T-helper 9 cell (primary cell): ENCODE measurements at regions not wholly inside any gene's neighbourhood (a gene's known extent, or its start where the extent isn't known, plus 50 kb on each side); places are given as distances from the start of the nearest gene placed in this dataset.

Source experiments
- DNase-seq: peaks from one replicate; pipeline ENCODE4 v3.0.0-alpha.2; 2020

DNA sequence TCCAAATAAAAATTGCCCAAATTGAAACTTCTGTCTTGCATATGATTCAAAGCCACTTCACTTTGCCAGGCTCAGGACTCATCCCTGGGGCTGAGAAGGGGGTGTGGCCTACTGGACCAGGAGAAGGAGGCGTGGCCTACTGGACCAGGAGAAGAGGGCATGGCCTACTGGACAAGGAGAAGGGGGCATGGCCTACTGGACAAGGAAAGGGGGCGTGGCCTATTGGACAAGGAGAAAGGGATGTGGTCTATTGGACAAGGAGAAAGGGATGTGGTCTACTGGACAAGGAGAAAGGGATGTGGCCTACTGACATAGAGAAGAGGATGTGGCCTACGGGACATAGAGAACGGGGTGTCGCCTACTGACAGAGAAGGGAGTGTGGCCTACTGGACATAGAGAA is 405.3 kb downstream of the RRAGC start:
- DNase-seq = no peak

DNA sequence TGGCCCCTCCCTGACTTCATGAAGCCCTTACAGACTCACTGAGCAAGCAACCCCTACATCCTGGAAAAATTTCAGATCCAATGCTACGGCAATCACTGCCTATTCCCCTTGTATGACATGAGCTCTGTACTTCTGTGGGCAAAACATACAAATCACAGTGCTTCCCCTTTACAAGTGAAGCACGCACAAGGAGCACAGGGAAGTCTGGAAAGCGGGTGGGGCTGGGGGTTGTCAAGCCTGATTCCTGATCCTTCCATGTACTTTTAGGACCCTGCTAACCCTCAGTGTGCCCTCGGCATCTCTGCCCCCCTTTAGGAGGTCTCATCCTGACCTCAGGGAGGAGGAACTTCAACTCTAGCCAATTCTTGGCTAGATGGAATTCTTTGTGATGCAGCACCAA is 405.7 kb upstream of the POU3F1 start:
- DNase-seq = no peak

DNA sequence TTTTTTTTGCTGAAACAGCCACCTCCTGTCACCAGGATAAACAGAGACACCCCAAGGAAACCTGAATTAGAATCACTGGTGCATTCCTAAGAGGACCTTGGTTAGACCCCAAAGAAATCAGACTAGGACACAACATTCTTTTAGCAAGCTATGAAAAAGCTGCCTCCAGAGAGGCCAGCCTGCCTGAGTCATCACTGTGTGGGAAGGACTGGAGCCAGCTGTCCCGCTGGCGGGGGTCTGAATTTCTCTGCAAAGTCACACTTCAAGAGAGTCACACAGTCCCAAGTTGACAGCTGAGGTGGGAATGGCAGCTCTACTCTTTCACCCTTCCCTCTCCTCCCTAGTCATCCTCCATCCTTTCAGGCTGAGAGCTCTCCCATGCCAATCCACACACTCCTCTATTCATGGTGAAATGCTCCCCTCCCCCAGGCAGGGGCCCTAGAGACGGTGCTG is 405.0 kb upstream of the POU3F1 start:
- DNase-seq = no peak

DNA sequence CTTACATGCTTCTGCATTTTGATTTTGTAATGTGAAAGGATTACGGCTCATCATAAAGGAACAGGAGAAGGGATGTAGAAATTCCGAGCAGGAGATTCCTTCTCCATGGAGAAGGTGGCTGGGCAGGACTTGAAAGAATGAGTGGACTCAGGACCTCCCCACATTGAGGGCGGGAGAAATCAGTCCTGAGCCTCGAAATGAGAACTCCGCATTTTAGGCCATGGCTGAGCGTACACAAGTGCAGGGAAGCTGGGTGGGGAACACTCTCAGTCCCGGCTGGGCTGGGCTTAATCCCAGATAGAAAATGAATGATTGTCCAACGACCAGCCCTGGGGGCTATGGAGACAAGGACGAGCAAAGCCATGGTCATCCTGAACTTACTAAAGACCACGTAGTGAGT is 402.3 kb upstream of the POU3F1 start:
- no peak for DNase-seq

DNA sequence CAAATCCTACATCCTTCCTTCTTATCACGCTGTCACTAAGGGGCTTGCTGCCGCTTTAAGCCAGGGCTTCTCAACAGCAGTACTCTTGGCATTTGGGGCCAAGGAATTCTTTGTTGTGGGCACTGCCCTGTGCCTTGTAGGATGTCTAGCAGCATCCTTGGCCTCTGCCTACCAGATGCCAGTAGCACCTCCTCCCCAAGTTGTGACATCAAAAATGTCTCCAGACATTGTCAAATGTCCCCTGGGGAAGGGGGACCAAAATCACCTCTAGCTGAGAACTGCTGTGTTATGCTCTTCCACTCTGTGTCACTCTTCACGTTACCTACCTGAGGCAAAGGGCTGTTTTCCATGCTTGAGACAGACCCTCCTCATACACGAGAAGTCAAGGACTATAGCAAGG is 400.3 kb upstream of the POU3F1 start:
- no peak for DNase-seq

DNA sequence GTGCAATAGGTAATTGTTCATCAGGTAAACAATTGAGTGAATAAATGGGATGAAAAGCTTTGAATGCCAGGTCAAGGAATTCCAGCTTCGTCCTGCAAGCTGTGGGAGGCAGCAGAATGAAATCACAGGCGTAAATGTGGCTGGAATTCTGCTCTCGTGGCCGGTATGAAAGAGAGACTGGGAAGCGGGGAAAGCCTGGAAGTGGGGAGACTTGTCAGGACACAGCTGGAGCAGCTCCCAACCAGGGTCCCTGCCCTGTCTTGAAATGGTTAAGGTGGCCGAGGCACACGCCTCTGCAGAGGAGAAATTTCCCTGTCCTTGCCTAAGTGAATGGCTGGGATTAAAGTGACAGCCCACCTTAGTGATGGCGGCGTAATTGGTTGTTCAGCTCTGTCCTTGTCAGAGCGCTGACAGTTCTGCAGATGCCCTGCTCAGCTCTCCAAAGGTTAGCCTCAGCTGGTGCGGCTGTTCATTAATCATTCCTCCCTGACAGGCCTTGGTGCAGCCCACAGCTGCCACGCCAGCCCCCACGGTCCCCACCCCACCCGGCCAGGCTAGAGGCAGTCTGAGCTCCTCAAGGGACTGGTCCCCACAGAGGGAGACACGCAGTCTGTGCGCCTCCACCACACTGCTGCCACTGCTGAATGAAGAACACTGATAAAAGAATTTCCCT is 398.3 kb upstream of the POU3F1 start:
- no peak for DNase-seq

DNA sequence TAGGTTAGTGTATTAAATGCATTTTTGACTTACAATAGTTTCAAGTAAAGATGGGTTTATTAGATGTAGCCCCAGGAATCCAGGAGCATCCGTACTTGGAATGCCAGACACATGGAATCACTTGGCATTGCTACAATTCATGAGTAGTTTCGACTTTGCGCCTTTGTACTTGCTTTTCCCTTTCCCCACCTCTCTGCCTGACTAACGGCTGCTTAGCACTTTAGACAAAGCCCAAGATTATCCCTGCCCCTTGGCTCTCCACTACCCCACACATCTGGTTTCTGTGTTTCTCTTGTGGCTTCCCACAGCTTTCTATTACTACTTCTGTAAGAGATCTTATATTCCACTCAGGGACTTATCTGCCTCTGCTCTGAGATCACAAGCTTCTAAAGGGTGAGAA is 397.7 kb upstream of the POU3F1 start:
- no peak for DNase-seq

DNA sequence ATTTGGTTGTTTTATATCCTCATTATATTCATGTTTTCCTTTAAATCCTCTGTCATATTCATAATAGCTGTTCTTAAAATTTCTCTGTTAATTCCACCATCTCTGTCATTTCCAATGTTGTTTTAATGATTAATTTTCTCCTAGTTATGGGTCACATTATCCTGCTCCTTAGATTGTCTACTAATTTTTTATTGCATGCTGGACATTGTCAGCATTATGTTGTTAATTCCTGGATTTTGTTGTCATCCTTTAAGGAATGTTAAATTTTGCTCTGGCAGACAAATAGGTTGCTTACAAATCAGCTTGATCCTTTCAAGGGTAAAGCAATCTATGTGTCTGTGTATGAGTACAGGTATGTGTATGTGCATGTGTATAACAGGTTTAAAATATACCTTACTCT is 393.8 kb upstream of the POU3F1 start:
- no peak for DNase-seq

DNA sequence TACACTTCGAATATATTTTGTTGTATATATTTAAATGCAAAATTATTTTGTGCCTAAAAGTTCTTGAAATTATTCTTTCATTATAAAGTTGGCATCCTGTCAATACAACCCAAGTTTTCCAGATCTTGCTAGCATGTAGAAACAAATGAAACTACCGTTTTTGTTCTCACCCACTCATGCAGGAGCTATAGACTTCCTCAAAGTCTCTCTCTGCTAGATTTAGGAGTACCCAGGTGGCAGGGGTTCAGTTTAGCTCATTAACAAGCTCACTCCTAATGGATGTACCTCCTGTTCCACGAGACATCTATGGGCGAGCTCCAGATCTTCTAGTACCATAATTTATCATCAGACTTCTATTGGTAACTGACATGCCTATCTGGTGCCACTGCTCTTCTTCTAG is 390.2 kb upstream of the POU3F1 start:
- DNase-seq = no peak

DNA sequence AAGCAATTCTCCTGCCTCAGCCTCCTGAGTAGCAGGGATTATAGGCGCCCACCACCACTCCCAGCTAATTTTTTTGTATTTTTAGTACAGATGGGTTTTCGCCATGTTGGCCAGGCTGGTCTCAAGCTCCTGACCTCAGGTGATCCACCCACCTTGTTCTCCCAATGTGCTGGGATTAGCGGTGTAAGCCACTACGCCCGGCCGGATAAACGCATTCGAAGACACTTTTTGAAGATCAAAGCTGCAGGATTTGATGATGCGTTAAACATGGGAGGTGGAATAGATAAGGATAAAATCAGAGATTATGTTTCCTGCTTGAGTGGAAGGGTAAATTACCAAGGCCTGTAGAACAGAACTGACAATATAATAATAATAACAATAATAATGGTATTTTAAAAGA is 389.4 kb upstream of the POU3F1 start:
- DNase-seq = no peak

DNA sequence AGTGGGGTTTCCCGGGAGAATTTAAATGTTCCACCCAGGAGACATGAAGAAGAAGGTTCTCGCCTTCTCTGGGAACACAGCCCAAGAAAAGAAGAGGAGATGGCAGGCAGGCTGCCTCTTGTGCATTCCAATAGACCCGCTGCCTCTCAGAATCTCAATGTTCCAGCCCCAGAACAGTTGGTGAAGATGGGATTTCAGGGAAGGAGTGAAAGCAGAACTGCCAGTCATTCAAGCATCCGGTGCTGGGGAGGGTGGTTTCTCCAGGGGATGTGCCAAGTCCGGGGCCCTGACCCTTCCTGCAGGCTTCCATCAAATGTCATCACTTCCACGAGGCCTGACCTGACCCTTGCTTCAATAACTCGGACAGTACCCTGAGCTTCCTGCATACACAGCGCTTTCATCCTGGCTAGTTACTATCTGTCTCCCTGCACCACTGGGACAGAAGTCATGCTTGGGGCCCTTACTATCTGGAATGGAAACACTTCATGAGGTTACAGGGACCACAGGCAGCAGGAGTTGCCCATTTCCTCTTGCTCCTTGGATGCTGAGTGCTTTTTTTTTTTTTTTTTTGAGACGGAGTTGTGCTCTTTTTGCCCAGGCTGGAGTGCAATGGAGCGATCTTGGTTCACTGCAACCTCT is 386.6 kb upstream of the POU3F1 start:
- no peak for DNase-seq

DNA sequence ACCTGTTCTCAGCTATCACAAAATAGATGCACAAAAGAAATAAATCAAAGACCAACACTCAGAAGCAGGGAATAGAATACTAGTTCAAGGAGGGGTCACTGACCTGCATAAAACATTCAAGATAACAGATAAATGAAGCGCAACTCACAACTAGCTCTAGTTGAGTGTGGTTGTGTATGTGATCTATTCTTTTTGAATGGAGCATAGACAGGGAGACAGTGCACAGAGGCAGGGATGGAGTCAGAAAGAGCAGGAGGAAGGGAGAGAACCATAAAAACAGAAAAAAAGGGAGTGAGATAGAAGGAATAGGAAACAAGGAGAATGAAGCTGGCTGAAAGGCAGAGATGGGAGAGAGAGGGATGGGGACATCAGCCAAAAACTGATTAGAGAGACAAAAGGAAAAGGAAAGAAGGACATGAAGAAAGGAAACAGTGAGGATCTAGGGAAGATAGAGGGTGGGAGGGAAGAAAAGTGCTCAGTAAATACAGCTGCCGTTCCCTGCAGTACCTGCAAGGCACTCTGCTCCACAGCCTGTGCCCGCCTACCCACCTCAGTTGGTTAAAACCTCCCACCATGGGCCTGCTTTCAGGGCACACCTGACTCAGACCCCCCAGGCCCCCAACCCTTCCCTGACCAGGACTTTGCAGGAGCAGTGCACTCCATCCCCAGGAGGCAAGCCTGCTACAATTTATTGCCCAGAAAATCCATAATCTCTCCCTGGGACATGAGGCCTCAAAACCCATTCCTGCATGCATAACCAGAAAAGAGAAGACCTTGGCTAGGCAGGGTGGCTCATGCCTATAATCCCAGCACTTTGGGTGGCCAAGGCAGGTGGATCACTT is 385.2 kb upstream of the POU3F1 start:
- DNase-seq = no peak

DNA sequence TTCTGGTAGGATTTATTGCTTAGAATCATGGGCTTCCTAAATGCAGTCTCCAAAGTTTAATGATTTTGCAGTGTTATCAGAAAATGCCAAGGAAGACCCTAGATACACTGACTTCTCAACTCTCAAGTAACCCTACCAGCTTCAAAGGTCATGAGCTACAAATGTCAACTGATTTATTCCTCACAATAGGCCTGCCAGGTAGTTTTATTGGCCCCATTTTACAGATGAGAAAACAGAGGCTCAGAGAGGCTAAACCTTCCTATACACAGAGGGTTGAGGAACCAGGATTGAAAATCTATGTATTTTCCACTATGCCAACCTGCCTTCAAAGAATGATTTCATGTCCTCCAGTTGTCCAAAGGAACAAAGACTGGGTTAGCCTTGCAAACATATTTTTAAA is 384.4 kb upstream of the POU3F1 start:
- no peak for DNase-seq

DNA sequence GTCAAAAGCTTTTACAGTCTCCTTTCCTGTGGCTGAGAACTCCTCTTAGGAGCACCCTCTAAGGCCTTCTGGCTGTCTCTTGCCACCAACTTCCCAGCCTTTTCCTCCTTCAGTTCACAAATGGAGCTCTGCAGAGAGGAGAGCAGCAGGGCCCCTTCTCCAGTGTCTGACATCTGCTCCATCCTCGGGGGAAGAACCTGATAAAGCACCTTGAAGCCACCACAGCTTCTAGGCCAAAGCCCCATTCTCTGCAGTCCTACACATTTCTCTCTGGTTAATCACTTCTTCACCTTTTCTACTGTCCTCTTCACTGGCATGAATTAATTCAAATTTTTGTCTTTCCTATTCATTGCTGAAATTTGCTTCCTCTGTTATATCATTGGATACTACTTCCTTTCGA is 378.1 kb upstream of the POU3F1 start:
- no peak for DNase-seq

DNA sequence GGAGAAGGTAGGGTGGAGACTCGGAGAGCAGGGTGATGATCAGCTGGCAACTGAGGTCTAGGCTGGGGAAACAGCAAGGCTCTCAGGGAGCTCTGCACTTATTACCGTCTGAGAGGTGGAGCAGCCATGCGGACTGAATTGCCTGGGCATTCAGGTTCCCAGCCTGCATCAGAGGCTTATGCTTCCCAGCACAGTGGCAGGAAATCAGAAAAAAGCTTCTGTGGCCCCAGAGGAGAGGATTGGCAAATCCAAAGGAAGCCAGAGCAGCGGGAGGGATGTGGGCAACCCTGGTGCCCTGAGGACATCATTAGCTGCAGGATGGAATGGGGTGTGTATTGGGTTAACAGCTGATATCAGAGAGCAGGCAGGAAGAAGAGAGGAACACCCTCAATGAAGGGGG is 374.1 kb upstream of the POU3F1 start:
- no peak for DNase-seq

DNA sequence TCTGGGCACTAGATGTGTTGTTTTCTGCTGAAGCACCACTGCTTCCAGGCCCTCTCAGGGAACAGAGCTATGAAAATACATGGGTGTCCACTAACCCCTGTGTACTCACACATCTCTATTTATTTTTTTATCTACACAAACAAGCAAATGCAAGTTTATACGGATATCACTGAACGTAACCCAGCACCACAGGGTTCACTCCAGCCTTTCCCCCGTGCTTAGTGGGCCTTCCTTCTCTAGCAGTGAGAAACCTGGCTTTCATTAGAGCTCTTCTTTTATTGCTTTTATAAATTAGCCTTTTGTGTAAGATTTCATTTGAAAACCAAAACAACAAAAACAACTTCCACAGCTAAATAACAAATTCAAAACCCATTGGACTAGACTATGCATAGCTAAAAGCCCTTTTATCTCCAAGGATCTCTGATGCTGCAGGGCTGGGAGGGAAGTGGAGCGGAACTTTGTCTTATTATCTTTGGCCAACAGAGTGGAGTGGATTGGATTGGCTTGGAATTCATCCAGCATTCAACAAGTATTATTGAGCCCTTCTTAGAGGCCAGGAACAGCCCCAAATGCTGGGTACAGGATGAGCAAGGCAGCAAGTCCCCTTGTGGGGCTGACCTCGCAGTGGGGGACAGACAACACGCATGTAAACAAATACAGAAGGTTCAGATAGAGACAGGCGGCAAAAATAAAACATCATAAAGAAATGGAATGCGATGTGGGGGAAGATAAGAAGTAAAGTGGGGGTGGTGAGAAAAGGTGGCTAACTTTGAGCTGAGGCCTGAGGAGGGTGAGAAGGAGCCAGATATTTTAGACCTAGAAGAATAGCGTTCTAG is 371.8 kb upstream of the POU3F1 start:
- no peak for DNase-seq

DNA sequence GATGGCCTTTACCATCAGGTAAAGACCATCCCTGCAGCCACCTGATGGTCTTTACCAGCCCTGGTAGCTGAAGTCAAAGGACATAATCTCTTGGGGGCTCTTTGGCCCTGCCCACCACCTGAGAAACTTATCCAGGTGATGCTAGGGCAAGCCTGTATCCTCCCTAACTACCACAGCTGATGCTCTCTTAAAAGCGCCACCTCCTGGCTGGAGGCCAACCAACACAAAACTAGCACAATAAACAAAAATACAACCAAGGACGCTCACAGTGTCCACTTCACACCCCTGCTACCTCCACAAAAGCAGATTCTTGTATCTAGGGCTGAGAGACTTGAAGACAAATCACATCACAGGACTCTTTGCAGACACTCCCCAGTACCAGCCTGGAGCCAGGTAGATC is 357.1 kb upstream of the POU3F1 start:
- no peak for DNase-seq

DNA sequence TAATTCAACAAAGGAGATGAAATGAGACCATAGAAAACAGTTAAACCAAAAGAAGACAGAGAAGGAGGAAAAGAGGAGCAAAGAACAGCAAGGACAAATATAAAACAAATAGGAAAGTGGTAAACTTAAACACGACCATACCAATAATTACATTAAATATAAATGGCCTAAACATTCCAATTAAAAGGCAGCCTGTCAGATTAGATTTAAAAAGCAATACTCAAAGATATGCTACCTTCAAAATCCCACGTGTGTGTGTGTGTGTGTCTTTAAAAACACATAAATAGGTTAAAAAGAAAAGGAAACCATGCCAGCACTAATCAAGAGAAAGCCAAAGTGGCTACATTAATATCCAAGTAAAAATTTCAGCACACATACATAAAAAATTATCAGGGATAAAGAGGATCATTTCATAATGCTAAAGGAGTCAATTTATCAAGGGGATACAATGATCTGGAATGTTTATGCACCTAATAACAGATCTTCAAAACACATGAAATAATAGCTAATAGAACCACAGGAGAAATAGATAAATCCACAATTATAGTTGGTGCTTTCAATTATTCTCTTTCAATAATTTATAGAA is 355.7 kb upstream of the POU3F1 start:
- DNase-seq = no peak

DNA sequence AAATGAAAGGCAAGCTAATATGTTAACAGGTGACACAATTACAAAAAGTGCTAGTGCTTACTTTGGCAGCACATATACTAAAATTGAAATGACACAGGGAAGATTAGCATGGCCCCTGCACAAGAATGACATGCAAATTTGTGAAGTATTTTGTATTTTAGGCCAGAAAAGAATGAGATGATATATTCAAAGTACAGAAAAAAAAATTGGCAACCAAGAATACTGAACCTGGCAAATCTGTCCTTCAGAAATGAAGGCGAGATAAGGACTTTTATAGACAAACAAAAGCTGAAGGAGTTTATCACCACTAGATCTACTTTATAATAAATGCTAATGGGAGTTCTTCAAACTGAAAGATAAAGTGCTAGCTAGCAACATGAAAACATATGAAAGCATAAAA is 350.0 kb upstream of the POU3F1 start:
- DNase-seq = no peak

DNA sequence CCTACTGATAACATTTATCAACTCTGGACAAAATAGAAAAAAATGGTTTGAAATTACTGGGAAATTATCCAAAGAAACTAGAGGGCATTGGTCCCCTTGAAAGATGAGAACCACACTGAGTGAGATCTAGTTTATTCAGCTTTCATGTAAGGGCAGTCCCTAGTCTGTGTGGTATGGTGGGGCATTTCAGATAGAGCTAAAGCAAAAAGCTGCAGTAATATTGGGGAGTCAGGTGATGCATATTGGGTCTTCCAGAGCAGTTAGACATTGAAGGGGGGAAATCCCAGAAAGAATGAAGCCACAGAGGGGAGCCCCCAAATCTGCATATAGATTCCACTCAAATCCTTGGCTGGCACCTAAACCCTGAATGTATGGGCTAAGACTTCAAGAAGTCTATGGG is 347.7 kb upstream of the POU3F1 start:
- DNase-seq = no peak

DNA sequence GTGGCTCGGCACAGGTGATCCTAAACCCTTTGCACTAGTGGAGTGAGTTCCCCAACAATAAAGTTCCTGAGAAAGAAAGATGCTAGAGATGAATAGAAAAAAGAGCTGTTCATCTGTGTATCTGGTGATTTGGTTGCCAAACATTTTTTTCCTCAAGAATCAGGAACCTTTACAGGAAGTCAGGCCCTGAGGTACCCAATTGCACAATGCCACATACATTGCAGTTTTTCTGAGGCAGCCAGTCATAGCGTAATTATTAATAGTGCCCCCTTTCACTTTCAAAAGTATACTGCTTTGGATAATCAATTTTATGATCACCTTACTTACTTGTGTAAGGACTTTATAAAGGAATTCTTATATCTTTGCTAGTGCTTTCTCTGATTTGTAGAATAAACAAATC is 346.3 kb upstream of the POU3F1 start:
- no peak for DNase-seq

DNA sequence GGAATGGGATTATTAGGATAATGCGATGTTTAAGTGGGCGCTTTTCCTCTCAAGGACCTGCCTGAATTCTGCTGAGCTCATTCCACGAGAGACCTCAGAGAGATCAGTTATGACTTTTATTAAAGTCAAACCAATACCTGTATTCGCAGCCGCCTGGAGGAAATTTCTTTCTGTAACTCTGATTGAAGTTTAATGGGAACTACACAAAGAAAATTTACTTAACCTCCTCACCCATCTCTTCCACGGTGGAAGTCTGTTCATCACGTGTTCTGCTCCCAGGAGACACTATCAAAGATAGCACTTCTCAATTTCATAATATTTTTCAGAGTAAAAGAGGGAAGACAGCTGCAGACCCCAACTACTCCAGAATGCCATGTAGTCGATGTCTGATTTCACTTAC is 334.7 kb upstream of the POU3F1 start:
- no peak for DNase-seq

DNA sequence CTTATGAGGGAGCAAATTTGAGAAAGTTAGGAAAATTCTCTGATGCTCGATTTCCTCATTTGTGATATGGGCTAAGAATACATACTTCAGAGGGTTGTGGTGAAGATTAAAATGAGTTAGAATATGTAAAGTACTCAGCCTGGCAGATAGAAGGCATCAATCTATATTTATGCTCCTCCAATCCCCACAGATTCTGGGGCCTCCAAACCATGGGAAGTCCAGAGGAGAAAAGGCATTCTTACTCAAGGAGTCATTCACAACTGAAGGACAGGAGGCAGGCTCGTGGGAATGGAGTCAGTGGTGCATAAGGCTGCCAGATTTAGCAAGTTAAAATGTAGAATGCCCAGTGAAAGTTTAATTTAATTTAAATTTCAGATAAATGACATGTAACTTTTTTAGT is 330.0 kb upstream of the POU3F1 start:
- no peak for DNase-seq
